HG02610 (cell line): ENCODE measurements at regions not wholly inside any gene's neighbourhood (a gene's known extent, or its start where the extent isn't known, plus 50 kb on each side); places are given as distances from the start of the nearest gene placed in this dataset.
"Not testable (repeated sequence)": the region's sequence is repeated elsewhere in the genome, so short reads cannot be mapped to it uniquely, and the experiment has no call there.

Source experiments
- ATAC-seq: cut with Tn5 transposase; IDR thresholded peaks from one replicate; pipeline ENCODE4 v1.9.1; 2021; ENCODE audit warnings: mild to moderate bottlenecking, moderate library complexity; ENCODE audit not compliant: unreplicated experiment

GRCh38 chr4:64857198-64857597 is 447.9 kb upstream of the TECRL start:
- ATAC-seq, result no peak

GRCh38 chr4:64846417-64846816 is 437.2 kb upstream of the TECRL start:
- no peak for ATAC-seq

DNA sequence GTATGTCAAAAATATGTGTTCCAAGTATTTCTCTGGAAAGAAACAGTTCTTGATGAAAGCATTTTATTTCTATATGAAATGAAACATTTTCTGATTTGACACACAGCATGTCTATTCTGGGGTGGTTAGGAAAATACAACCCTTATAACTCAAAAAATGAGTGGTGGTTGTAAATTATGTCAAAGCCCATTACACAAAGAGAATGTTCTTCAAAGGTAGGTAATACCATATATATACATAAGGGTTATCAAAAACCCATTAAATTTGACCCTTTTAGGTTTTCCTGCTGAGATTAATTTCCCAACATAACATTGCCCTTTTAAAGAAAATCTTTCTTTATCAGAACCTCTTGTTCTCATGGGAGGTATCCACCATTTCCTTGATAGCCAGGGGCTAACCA is 420.5 kb upstream of the TECRL start:
- no peak for ATAC-seq

DNA sequence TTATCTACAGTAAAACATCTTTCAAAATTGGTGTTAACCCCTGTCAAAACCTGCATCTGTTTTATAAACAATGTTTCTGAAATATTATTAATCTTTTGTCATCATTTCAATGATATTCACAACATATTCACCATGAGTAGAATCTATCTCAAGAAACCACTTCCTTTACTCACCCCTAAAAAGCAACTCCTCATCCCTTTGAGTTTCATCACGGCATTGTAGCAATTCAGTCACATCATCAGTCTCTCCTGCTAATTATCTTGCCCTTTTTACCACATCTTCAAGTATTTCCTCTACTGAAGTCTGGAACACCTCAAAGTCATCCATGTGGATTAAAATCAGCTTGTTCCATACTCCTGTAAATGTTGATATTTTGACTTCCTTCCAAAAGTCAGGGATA is 415.3 kb upstream of the TECRL start:
- ATAC-seq, result no peak

- ATAC-seq, result no peak
Observed at GRCh38 chr4:64822405-64822804, 413.2 kb upstream of the TECRL start.

- ATAC-seq, result no peak
Observed at GRCh38 chr4:64821219-64821976, 412.1 kb upstream of the TECRL start.

- no peak for ATAC-seq
Observed at GRCh38 chr4:64814616-64815015, 405.4 kb upstream of the TECRL start.

DNA sequence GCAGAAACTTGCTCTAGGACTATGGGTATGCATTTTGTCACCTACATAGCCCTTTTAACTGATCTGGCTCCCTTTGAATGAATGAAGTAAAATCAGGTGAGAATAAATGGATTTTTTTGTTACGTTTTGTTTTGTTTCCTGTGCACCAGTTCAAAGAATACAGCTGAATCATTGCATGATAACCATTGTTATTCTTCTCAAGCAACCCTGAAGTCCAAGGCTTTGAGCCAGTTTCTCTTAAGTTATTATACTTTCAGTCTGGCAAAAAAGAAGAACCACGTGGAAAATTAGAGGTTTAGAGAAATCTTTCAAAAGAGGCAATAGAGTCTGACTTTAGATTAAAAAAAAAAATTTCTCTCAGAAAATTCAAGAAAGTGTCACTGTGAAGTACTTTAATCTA is 398.6 kb upstream of the TECRL start:
- ATAC-seq, result no peak

DNA sequence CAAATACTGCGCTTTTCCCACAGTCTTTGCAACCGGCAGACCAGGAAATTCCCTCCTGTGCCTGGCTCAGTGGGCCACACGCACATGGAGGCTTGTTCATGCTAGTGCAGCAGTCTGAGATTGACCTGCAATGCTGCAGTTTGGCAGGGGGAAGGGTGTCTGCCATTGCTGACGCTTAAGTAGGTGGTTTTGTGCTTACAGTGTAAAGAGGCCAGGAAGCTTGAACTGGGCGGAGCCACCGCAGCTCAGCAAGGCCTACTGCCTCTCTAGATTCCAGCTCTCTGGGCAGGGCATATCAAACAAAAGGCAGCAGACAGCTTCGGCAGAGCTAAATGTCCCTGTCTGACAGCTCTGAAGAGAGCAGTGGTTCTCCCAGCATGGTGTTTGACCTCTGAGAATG is 390.5 kb upstream of the TECRL start:
- ATAC-seq, result no peak

DNA sequence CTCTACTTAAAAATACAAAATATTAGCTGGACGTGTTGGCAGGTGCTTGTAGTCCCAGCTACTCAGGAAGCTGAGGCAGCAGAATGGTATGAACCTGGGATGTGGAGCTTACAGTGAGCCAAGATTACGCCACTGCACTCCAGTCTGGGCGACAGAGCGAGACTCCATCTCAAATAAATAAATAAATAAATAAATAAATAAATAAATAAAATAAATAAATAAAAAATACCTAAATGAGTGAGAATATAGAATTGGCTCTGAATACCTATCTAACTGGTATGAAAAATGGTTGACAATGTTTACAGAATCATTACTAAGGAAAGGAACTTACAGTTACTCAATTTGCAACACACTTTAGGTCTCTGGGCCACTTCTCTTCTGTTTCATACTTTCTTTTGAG is 389.6 kb upstream of the TECRL start:
- ATAC-seq, result not testable (repeated sequence)

GRCh38 chr4:64796581-64796980 is 387.3 kb upstream of the TECRL start:
- no peak for ATAC-seq

GRCh38 chr4:64784125-64784524 is 374.9 kb upstream of the TECRL start:
- no peak for ATAC-seq

- ATAC-seq, result peak; percentile 60
Observed at GRCh38 chr4:64781737-64782326, 372.6 kb upstream of the TECRL start.

DNA sequence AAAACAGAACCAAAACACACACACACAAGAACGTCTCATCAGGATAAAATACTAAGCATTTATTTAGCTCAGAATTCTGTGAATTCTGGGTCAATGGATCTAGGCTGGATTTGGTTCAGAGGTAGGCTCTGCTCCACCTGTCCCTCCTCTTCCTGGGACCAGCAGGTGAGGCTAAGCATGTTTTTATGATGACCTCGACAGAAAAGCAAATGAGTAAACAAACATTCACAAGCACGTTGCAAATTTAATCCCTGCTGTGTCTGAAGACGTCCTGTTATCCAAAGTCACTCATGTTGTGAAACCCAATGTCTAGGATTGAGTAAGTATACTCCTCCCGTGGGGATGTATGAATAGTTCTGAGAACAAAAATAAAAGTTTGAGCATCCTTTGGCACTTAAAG is 371.4 kb upstream of the TECRL start:
- ATAC-seq, result no peak

DNA sequence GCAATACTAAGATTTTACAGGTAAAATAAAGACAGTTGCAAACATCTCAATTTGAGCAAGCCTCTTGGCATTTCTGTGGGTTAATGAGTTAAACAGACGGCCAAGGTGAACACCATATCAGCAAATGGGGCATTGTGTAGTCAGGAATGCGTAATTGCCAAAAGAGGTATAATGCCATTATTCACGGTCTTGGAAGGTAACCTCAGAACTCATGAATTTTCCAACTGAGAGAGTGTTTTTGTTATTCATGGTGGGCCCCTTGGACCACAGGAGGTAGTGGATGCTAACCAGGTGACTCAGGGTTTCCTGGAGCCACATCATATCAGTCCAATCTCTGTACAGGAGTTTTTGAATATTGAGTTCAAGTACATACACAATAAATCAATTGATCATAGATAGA is 368.0 kb upstream of the TECRL start:
- no peak for ATAC-seq

DNA sequence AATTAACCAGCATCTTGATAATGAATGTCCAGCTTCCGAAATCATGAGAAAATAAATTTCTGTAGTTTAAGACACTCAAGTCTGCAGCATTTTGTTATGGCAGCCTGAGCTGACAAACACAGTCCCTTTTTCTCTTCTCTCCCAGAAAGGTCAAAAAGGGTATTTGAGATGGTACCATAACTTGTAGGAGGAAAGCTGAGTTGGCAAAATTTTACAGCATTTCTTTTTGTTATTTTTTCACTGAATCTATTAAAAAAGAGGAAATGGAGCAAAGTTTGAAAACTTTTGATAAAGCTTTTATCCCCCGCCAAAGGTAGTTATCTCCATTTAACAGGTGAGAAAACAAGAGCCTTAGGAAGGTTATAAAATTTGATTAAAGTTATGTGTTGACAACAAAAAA is 367.6 kb upstream of the TECRL start:
- no peak for ATAC-seq

DNA sequence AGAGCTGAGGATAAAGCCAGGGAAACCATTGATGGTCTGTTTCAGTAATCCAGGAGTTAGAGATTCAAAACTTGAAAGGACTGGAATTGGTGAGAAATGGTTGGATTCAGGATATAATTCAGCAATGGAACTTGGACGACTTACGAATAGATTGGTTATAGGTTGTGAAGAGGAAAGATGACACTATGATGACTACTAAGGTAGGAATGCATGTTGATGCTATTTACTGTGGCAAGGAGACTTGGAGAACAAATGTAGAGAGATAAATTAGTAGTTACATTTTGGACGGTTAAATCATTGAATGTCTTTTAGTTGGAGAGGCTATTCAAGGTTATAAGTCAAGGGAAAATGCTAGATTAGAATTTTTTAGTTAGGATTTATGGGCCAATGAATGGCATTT is 365.4 kb upstream of the TECRL start:
- no peak for ATAC-seq

DNA sequence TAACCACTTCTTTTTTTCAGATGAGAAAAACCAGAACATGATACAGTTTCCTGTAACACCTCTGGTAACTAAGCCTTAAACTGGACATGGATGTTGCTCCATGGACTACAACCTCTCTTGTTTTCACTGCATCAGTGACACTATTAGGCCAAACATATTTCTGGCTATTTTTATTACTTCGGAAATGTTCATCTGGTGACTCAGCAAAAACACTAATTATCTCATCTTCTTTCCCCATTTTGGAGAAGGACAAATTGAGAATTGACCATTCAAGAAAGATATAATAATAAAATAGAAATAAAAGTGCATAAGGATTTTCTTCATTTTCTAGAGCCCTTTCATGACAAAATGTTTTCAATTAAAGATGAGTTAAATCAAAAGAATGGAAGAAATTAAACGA is 361.9 kb upstream of the TECRL start:
- ATAC-seq, result no peak

- no peak for ATAC-seq
Observed at GRCh38 chr4:64767547-64767946, 358.3 kb upstream of the TECRL start.

GRCh38 chr4:64766565-64766964 is 357.3 kb upstream of the TECRL start:
- no peak for ATAC-seq

- ATAC-seq, result no peak
Observed at GRCh38 chr4:64756016-64756415, 346.8 kb upstream of the TECRL start.

- no peak for ATAC-seq
Observed at GRCh38 chr4:64747919-64748715, 338.9 kb upstream of the TECRL start.
